PC-3 (cell line): ENCODE measurements at regions not wholly inside any gene's neighbourhood (a gene's known extent, or its start where the extent isn't known, plus 50 kb on each side); places are given as distances from the start of the nearest gene placed in this dataset.
A peak's percentile ranks its signal among the peaks of the same experiment; 100 is the strongest.

Source experiments
- ATAC-seq: fragments of 200-7000 bp; cut with Tn5 transposase; 2 replicates; pipeline ENCODE4 v1.9.1; 2020; ENCODE audit warnings: mild to moderate bottlenecking, moderate library complexity
- BruUV-seq: library from RNA; stranded (reverse); fragments of 400-500 nt; replicated peaks from 2 replicates; lab custom pipeline; 2021; lab: Mats Ljungman, UMichigan
- CTCF ChIA-PET: fragments of 300-600 bp; sonication (Branson Sonifier 250); formaldehyde crosslinking; loops from one replicate; lab custom pipeline; 2022; ENCODE audit warnings: antibody characterized with exemption; lab: Charles Lee
- POLR2A ChIA-PET: fragments of 300-600 bp; sonication (Branson Sonifier 250); formaldehyde crosslinking; loops from one replicate; lab custom pipeline; 2022; ENCODE audit warnings: antibody characterized with exemption; ENCODE audit not compliant: unreplicated experiment; lab: Charles Lee
- DNase-seq: peaks from one replicate; pipeline ENCODE4 v3.0.0-alpha.2; 2015
- H2AFZ ChIP-seq: fragments of 300-600 bp; sonication (generic); 2 replicates; pipeline ENCODE4 v1.6.0; 2016; ENCODE audit warnings: antibody characterized with exemption, low read length
- H3F3A ChIP-seq: fragments of 300-600 bp; sonication (generic); one replicate; pipeline ENCODE4 v1.6.0; 2017; ENCODE audit warnings: antibody characterized with exemption, low read length, control low read depth, mild to moderate bottlenecking; ENCODE audit not compliant: unreplicated experiment
- H3K27ac ChIP-seq: fragments of 300-600 bp; sonication (generic); 2 replicates; pipeline ENCODE4 v1.5.1; 2016; ENCODE audit warnings: mild to moderate bottlenecking, low read length
- H3K27me3 ChIP-seq: fragments of 300-600 bp; sonication (generic); 2 replicates; pipeline ENCODE4 v1.6.1; 2016; ENCODE audit warnings: low read length, mixed read lengths
- H3K36me3 ChIP-seq: fragments of 300-600 bp; sonication (generic); 2 replicates; pipeline ENCODE4 v1.6.1; 2016; ENCODE audit warnings: low read depth, mixed run types, low read length, mixed read lengths
- H3K4me1 ChIP-seq: fragments of 300-600 bp; sonication (generic); 2 replicates; pipeline ENCODE4 v1.5.1; 2016; ENCODE audit warnings: low read length; ENCODE audit not compliant: insufficient read depth
- H3K4me2 ChIP-seq: fragments of 300-600 bp; sonication (generic); 2 replicates; pipeline ENCODE4 v1.6.0; 2016; ENCODE audit warnings: low read length
- H3K4me3 ChIP-seq: fragments of 300-600 bp; sonication (generic); 2 replicates; pipeline ENCODE4 v1.5.1; 2016; ENCODE audit warnings: mild to moderate bottlenecking, low read length, mixed read lengths
- H3K79me2 ChIP-seq: fragments of 300-600 bp; sonication (generic); 2 replicates; pipeline ENCODE4 v1.6.1; 2017; ENCODE audit warnings: low read length, mixed read lengths
- H3K9ac ChIP-seq: fragments of 300-600 bp; sonication (generic); 2 replicates; pipeline ENCODE4 v1.6.0; 2016; ENCODE audit warnings: mild to moderate bottlenecking, low read length
- H3K9me2 ChIP-seq: fragments of 300-600 bp; sonication (generic); replicated peaks from 2 replicates; pipeline ENCODE4 v1.6.1; 2016; ENCODE audit warnings: mixed run types, low read length, mixed read lengths
- H3K9me3 ChIP-seq: fragments of 300-600 bp; sonication (generic); 2 replicates; pipeline ENCODE4 v1.6.1; 2016; ENCODE audit warnings: low read length, mixed read lengths
- H4K20me1 ChIP-seq: fragments of 300-600 bp; sonication (generic); 2 replicates; pipeline ENCODE4 v1.6.1; 2016; ENCODE audit warnings: low read length, mixed read lengths
- CTCF ChIP-seq: fragments of 300-600 bp; sonication (generic); conservative IDR thresholded peaks from 2 replicates; pipeline ENCODE4 v1.5.1; 2017; ENCODE audit warnings: antibody characterized with exemption, low read depth, mild to moderate bottlenecking, low read length
- EZH2 ChIP-seq: fragments of 300-600 bp; sonication (generic); IDR thresholded peaks from one replicate; pipeline ENCODE4 v1.6.1; 2017; ENCODE audit warnings: antibody characterized with exemption, mild to moderate bottlenecking, low read length; ENCODE audit not compliant: unreplicated experiment
- EZH2phosphoT487 ChIP-seq: fragments of 300-600 bp; sonication (generic); IDR thresholded peaks from 2 replicates; pipeline ENCODE4 v1.6.1; 2018; ENCODE audit warnings: mild to moderate bottlenecking, antibody characterized with exemption, low read length, borderline replicate concordance
- intact Hi-C: fragments of 100-400 bp; cut with micrococcal nuclease; formaldehyde crosslinking; loops from 2 replicates; pipeline ENCODE4 v1.9.0; 2023

GRCh38 chr6:54694928-54695532 is 151.5 kb upstream of the FAM83B start:
- Histone ChIP-seq H4K20me1 (no peaks in the 10 kb centered on the region), H3K9me3 (no peaks in the 10 kb centered on the region), H3K36me3 (no peaks in the 10 kb centered on the region), H3K27ac (no peak overlapping the region), H3K4me1 (peaks cover 37% of the 10 kb centered on the region), H3K9ac (no peak overlapping the region), H3K4me3 (no peak overlapping the region), H3K79me2 (no peaks in the 10 kb centered on the region), H3K27me3 (no peaks in the 10 kb centered on the region), H3F3A (no peaks in the 10 kb centered on the region), H3K4me2 (no peak overlapping the region), H2AFZ (no peak overlapping the region), H3K9me2 (no peaks in the 10 kb centered on the region)
- BruUV-seq: no TSS peak
- intact Hi-C loops: loop anchor here (5.0 kb wide), 1 partner anchor 232 kb away; no protein-coding TSS in a partner anchor
- ChIA-PET CTCF (no interaction called here), POLR2A (no interaction called here)
- ATAC-seq: peak; percentile 74
- DNase-seq: peak; percentile 66
- TF ChIP-seq EZH2: no peak
- no peak for TF ChIP-seq EZH2phosphoT487
- TF ChIP-seq CTCF: no peak

GRCh38 chr6:54695815-54696214 is 150.8 kb upstream of the FAM83B start:
- intact Hi-C loops: loop anchor here (5.0 kb wide), 1 partner anchor 231 kb away; no protein-coding TSS in a partner anchor
- DNase-seq (no peak), ATAC-seq (no peak)
- no peaks in the 10 kb centered on the region for H3K9me2 ChIP-seq
- H3K4me1 ChIP-seq: peaks cover 42% of the 10 kb centered on the region
- ChIA-PET POLR2A (no interaction called here), CTCF (no interaction called here)
- H3K27me3 ChIP-seq: no peaks in the 10 kb centered on the region
- TF ChIP-seq EZH2phosphoT487 (no peak), EZH2 (no peak), CTCF (no peak)
- no peak overlapping the region for H2AFZ ChIP-seq
- H4K20me1 ChIP-seq: no peaks in the 10 kb centered on the region
- H3K9me3 ChIP-seq: no peaks in the 10 kb centered on the region
- no peak overlapping the region for H3K27ac ChIP-seq
- H3K79me2 ChIP-seq: no peaks in the 10 kb centered on the region
- H3K4me3 ChIP-seq: no peak overlapping the region
- no peak overlapping the region for H3K4me2 ChIP-seq
- no peaks in the 10 kb centered on the region for H3F3A ChIP-seq
- no TSS peak for BruUV-seq
- no peak overlapping the region for H3K9ac ChIP-seq
- H3K36me3 ChIP-seq: no peaks in the 10 kb centered on the region

GRCh38 chr6:54697424-54697823 is 149.1 kb upstream of the FAM83B start:
- Histone ChIP-seq H3K79me2 (no peaks in the 10 kb centered on the region), H3F3A (no peaks in the 10 kb centered on the region), H3K4me2 (peak overlapping the region; percentile 17; the same call in 1 of the 2 replicates), H3K27ac (no peak overlapping the region), H4K20me1 (no peaks in the 10 kb centered on the region), H3K9me3 (no peaks in the 10 kb centered on the region), H3K4me3 (no peak overlapping the region), H3K27me3 (no peaks in the 10 kb centered on the region), H3K36me3 (no peaks in the 10 kb centered on the region), H3K9ac (no peak overlapping the region), H2AFZ (peak overlapping the region; percentile 33), H3K4me1 (peaks cover 42% of the 10 kb centered on the region), H3K9me2 (no peaks in the 10 kb centered on the region)
- TF ChIP-seq CTCF (peak; percentile 72), EZH2 (no peak)
- ChIA-PET CTCF (interaction anchor here (1.2 kb wide), 1 partner anchor 20 kb away, joined by 3 read pairs; no protein-coding TSS in a partner anchor), POLR2A (no interaction called here)
- DNase-seq (peak; percentile 61), ATAC-seq (peak; percentile 25; the same call in 1 of the 2 replicates)
- intact Hi-C loops: loop anchor here (1.0 to 5.0 kb wide), 4 partner anchors 182 to 711 kb away; no protein-coding TSS in a partner anchor
- no TSS peak for BruUV-seq
